GM23248 (cell line): ENCODE measurements at regions not wholly inside any gene's neighbourhood (a gene's known extent, or its start where the extent isn't known, plus 50 kb on each side); places are given as distances from the start of the nearest gene placed in this dataset.

Experiments
- DNase-seq: peaks from one replicate; pipeline ENCODE4 v3.0.0-alpha.2; 2015
- H2AFZ ChIP-seq: fragments of 200-600 bp; sonication (generic); 2 replicates; pipeline ENCODE4 v1.6.1; 2016; ENCODE audit warnings: antibody characterized with exemption
- H3F3A ChIP-seq: fragments of 200-600 bp; sonication (generic); 2 replicates; pipeline ENCODE4 v1.6.1; 2016; ENCODE audit warnings: mild to moderate bottlenecking, antibody characterized with exemption, mixed run types; ENCODE audit not compliant: insufficient read depth
- H3K27ac ChIP-seq: fragments of 200-600 bp; sonication (generic); 2 replicates; pipeline ENCODE4 v1.5.1; 2016; ENCODE audit warnings: mild to moderate bottlenecking
- H3K27me3 ChIP-seq: fragments of 200-600 bp; sonication (generic); replicated peaks from 2 replicates; pipeline ENCODE4 v1.6.1; 2016; ENCODE audit warnings: mild to moderate bottlenecking; ENCODE audit not compliant: insufficient read depth
- H3K36me3 ChIP-seq: fragments of 200-600 bp; sonication (generic); 2 replicates; pipeline ENCODE4 v1.6.1; 2016; ENCODE audit warnings: low read depth, mild to moderate bottlenecking
- H3K4me1 ChIP-seq: fragments of 200-600 bp; sonication (generic); 2 replicates; pipeline ENCODE4 v1.6.1; 2016; ENCODE audit warnings: mild to moderate bottlenecking; ENCODE audit not compliant: insufficient read depth
- H3K4me2 ChIP-seq: fragments of 200-600 bp; sonication (generic); one replicate; pipeline ENCODE4 v1.6.1; 2016; ENCODE audit warnings: mild to moderate bottlenecking; ENCODE audit not compliant: unreplicated experiment
- H3K4me3 ChIP-seq: fragments of 200-600 bp; sonication (generic); 2 replicates; pipeline ENCODE4 v1.5.1; 2016; ENCODE audit warnings: mild to moderate bottlenecking
- H3K79me2 ChIP-seq: fragments of 200-600 bp; sonication (generic); 2 replicates; pipeline ENCODE4 v1.6.1; 2016; ENCODE audit warnings: mild to moderate bottlenecking; ENCODE audit not compliant: insufficient read depth
- H3K9ac ChIP-seq: fragments of 200-600 bp; sonication (generic); 2 replicates; pipeline ENCODE4 v1.6.1; 2016; ENCODE audit warnings: mild to moderate bottlenecking
- H3K9me2 ChIP-seq: fragments of 200-600 bp; sonication (generic); 2 replicates; pipeline ENCODE4 v1.6.1; 2016; ENCODE audit warnings: mixed run types, mild to moderate bottlenecking, moderate library complexity; ENCODE audit not compliant: insufficient read depth
- H3K9me3 ChIP-seq: fragments of 200-600 bp; sonication (generic); one replicate; pipeline ENCODE4 v1.6.1; 2017; ENCODE audit warnings: low read depth
- H4K20me1 ChIP-seq: fragments of 200-600 bp; sonication (generic); 2 replicates; pipeline ENCODE4 v1.6.0; 2016; ENCODE audit not compliant: insufficient read depth
- EZH2 ChIP-seq: fragments of 200-600 bp; sonication (generic); IDR thresholded peaks from 2 replicates; pipeline ENCODE4 v1.6.1; 2018; ENCODE audit warnings: antibody characterized with exemption, mild to moderate bottlenecking; ENCODE audit not compliant: insufficient read depth, poor library complexity, severe bottlenecking
- EZH2phosphoT487 ChIP-seq: fragments of 200-600 bp; sonication (generic); IDR thresholded peaks from 2 replicates; pipeline ENCODE4 v1.6.1; 2018; ENCODE audit warnings: antibody characterized with exemption, moderate library complexity, mild to moderate bottlenecking, low read depth; ENCODE audit not compliant: insufficient read depth
- WGBS, 2 experiments: methylation state at CpG; one replicate each; pipeline ENCODE4 v1.1.6; 2015 to 2017; ENCODE audit warnings: low lambda C conversion rate in 2 of 2, low coverage in 1 of 2; ENCODE audit errors: missing lambda C conversion rate in 2 of 2; 5-methylcytosine and 5-hydroxymethylcytosine counted together
- in situ Hi-C: fragments of 300-500 bp; cut with MboI; formaldehyde crosslinking; loops from 2 replicates; pipeline ENCODE4 v1.15.0; 2020

- 40 to 65% methylated on average over 3 of the region's 3 CpGs for WGBS, 2 experiments
- H3K4me3 ChIP-seq: no peak overlapping the region
- no peak overlapping the region for H3K9ac ChIP-seq
- no peaks in the 10 kb centered on the region for H3K79me2 ChIP-seq
- H3K27me3 ChIP-seq: peaks cover 6% of the 10 kb centered on the region
- no peaks in the 10 kb centered on the region for H4K20me1 ChIP-seq
- no peaks in the 10 kb centered on the region for H3K4me1 ChIP-seq
- H3K9me2 ChIP-seq: no peaks in the 10 kb centered on the region
- DNase-seq: no peak
- H3K9me3 ChIP-seq: no peaks in the 10 kb centered on the region
- H3F3A ChIP-seq: no peaks in the 10 kb centered on the region
- no peak overlapping the region for H3K4me2 ChIP-seq
- no peak for TF ChIP-seq EZH2phosphoT487
- no peak for TF ChIP-seq EZH2
- H3K36me3 ChIP-seq: no peaks in the 10 kb centered on the region
- H2AFZ ChIP-seq: no peak overlapping the region
- in situ Hi-C loops: loop anchor here (10.0 kb wide), 1 partner anchor 194 kb away; no protein-coding TSS in a partner anchor
- H3K27ac ChIP-seq: no peak overlapping the region
Observed at GRCh38 chr10:21071001-21071673, 174.0 kb upstream of the NEBL start.

- no peaks in the 10 kb centered on the region for H4K20me1 ChIP-seq
- H3K27ac ChIP-seq: no peak overlapping the region
- H2AFZ ChIP-seq: no peak overlapping the region
- H3K4me1 ChIP-seq: no peaks in the 10 kb centered on the region
- no peak overlapping the region for H3K9ac ChIP-seq
- H3K9me2 ChIP-seq: no peaks in the 10 kb centered on the region
- H3K4me2 ChIP-seq: no peak overlapping the region
- in situ Hi-C loops: loop anchor here (10.0 kb wide), 1 partner anchor 195 kb away; no protein-coding TSS in a partner anchor
- H3K27me3 ChIP-seq: peaks cover 6% of the 10 kb centered on the region
- WGBS, 2 experiments: 56 to 63% methylated on average over 10 of the region's 10 CpGs
- H3K36me3 ChIP-seq: no peaks in the 10 kb centered on the region
- H3F3A ChIP-seq: no peaks in the 10 kb centered on the region
- H3K79me2 ChIP-seq: no peaks in the 10 kb centered on the region
- no peak overlapping the region for H3K4me3 ChIP-seq
- TF ChIP-seq EZH2phosphoT487: no peak
- TF ChIP-seq EZH2: no peak
- H3K9me3 ChIP-seq: no peaks in the 10 kb centered on the region
- DNase-seq: no peak
Observed at GRCh38 chr10:21069929-21070700, 173.0 kb upstream of the NEBL start.

GRCh38 chr10:21069278-21069677, 172.2 kb upstream of the NEBL start:
- TF ChIP-seq EZH2 (no peak), EZH2phosphoT487 (no peak)
- Histone ChIP-seq H3K4me1 (no peaks in the 10 kb centered on the region), H2AFZ (no peak overlapping the region), H4K20me1 (no peaks in the 10 kb centered on the region), H3K9ac (no peak overlapping the region), H3K9me2 (no peaks in the 10 kb centered on the region), H3K27me3 (peaks cover 6% of the 10 kb centered on the region; the same call in 1 of the 2 replicates), H3K4me2 (no peak overlapping the region), H3K9me3 (no peaks in the 10 kb centered on the region), H3F3A (no peaks in the 10 kb centered on the region), H3K4me3 (no peak overlapping the region), H3K79me2 (no peaks in the 10 kb centered on the region), H3K27ac (no peak overlapping the region), H3K36me3 (no peaks in the 10 kb centered on the region)
- in situ Hi-C loops: no loop called here
- WGBS, 2 experiments: 46 to 51% methylated on average over 5 of the region's 5 CpGs
- no peak for DNase-seq

GRCh38 chr10:21068026-21068656, 171.0 kb upstream of the NEBL start:
- H3K27ac ChIP-seq: no peak overlapping the region
- no peak overlapping the region for H3K9ac ChIP-seq
- H3K4me2 ChIP-seq: no peak overlapping the region
- H3K9me3 ChIP-seq: no peaks in the 10 kb centered on the region
- DNase-seq: no peak
- H2AFZ ChIP-seq: no peak overlapping the region
- 17 to 34% methylated on average over 3 of the region's 3 CpGs for WGBS, 2 experiments
- TF ChIP-seq EZH2 (no peak), EZH2phosphoT487 (no peak)
- no peaks in the 10 kb centered on the region for H3K9me2 ChIP-seq
- no peaks in the 10 kb centered on the region for H3F3A ChIP-seq
- no peak overlapping the region for H3K4me3 ChIP-seq
- H3K27me3 ChIP-seq: peaks cover 6% of the 10 kb centered on the region; the same call in 1 of the 2 replicates
- in situ Hi-C loops: no loop called here
- no peaks in the 10 kb centered on the region for H4K20me1 ChIP-seq
- H3K4me1 ChIP-seq: no peaks in the 10 kb centered on the region
- no peaks in the 10 kb centered on the region for H3K79me2 ChIP-seq
- no peaks in the 10 kb centered on the region for H3K36me3 ChIP-seq
